ENCODE measurements at regions not wholly inside any gene's neighbourhood (a gene's known extent, or its start where the extent isn't known, plus 50 kb on each side); places are given as distances from the start of the nearest gene placed in this dataset.
A peak's percentile ranks its signal among the peaks of the same experiment; 100 is the strongest.

DNA sequence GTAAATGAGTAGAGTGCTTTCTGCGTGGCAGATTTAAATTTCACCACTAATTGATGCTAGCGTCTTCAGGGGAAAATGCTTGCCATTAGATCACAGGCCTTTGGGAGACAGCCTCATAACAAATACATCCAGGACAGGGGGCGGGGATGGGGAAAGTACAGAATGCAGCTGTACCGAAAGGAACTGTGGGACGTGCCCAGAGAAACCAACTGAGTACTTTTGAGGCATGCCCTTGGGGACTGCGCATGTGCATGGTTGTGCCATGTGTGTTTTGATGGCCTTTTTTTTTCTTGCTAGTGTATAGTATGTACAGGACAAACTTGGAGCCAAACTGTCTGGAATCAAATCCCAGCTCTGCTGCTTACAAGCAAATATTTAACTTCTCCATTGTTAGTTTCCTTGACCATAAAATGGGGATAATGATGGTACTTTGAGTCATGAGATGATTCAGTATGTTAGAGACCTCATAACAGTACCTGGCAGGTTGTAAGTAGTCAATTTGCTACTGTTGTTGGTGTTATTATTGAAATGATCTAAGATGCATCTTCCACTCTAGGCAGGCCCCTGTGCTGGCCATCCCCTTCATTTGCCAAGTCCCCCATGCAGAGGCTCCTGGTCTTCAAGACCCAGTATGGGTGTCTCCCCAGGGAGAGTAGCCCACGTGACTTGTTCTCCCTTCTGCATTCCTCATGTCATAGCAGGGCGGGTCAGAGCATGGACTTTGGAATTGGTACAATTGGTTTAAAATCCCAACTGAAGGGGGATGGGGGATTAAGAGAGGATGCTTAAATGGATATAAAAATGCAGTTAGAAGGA is 68.3 kb upstream of the NPAS1 start:
- TF ChIP-seq CTCF (IDR thresholded peaks at IDR 0.05) (no peak), POLR2AphosphoS5 (IDR thresholded peaks at IDR 0.05) (peak; percentile 39)
